ENCODE measurements at regions not wholly inside any gene's neighbourhood (a gene's known extent, or its start where the extent isn't known, plus 50 kb on each side); places are given as distances from the start of the nearest gene placed in this dataset.

DNA sequence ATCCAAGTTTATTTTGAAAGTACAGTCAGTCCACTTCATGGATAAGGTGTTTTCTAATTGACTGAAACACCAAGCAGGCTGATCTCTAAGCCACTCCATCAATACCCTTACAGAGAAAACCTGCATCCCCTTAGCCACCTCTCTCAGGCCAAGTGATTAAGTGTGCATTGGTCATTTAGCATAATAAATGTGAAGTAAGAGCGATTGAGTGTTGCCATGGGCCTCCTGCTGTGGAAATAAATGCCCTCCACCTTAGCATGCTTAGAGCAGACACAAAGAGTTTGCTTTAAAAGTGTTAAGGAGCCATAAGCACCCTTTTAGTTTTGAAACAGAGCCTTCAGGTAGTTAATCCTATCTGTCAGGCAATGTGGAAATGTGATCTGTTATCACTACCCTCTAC, 386.5 kb downstream of the GPAT3 start:
- DNase-seq (ENCODE audit: low spot score) (peak; percentile 60), ATAC-seq (peak; percentile 89)
- Histone ChIP-seq H3K27ac (ENCODE audit: low read depth) (no peak overlapping the region), H3K9me2 (ENCODE audit: insufficient read depth) (no peaks in the 10 kb centered on the region), H3K4me2 (peak overlapping the region; percentile 40), H3K4me1 (ENCODE audit: insufficient read depth) (peaks cover 33% of the 10 kb centered on the region), H3K36me3 (ENCODE audit: insufficient read depth) (no peaks in the 10 kb centered on the region), H3K4me3 (no peak overlapping the region), H4K20me1 (replicated peaks; ENCODE audit: insufficient read depth) (no peaks in the 10 kb centered on the region), H3K79me2 (replicated peaks; ENCODE audit: insufficient read depth) (no peaks in the 10 kb centered on the region), H2AFZ (no peak overlapping the region), H3K27me3 (ENCODE audit: insufficient read depth) (no peaks in the 10 kb centered on the region), H3F3A (replicated peaks; ENCODE audit: low read depth) (no peaks in the 10 kb centered on the region)
- H3K4me1 Mint-ChIP-seq: peaks cover 38% of the 10 kb centered on the region
- H3K4me3 Mint-ChIP-seq: no peak overlapping the region
- peaks cover 3% of the 10 kb centered on the region; the same call in 1 of the 3 replicates for H3K36me3 Mint-ChIP-seq (ENCODE audit: low read depth)
- no peaks in the 10 kb centered on the region for H3K27me3 Mint-ChIP-seq (ENCODE audit: insufficient read depth, low read depth, poor library complexity)
- TF ChIP-seq NANOG (IDR thresholded peaks at IDR 0.05; ENCODE audit: borderline replicate concordance): peak; percentile 97
- TF ChIP-seq, protein P1, sequence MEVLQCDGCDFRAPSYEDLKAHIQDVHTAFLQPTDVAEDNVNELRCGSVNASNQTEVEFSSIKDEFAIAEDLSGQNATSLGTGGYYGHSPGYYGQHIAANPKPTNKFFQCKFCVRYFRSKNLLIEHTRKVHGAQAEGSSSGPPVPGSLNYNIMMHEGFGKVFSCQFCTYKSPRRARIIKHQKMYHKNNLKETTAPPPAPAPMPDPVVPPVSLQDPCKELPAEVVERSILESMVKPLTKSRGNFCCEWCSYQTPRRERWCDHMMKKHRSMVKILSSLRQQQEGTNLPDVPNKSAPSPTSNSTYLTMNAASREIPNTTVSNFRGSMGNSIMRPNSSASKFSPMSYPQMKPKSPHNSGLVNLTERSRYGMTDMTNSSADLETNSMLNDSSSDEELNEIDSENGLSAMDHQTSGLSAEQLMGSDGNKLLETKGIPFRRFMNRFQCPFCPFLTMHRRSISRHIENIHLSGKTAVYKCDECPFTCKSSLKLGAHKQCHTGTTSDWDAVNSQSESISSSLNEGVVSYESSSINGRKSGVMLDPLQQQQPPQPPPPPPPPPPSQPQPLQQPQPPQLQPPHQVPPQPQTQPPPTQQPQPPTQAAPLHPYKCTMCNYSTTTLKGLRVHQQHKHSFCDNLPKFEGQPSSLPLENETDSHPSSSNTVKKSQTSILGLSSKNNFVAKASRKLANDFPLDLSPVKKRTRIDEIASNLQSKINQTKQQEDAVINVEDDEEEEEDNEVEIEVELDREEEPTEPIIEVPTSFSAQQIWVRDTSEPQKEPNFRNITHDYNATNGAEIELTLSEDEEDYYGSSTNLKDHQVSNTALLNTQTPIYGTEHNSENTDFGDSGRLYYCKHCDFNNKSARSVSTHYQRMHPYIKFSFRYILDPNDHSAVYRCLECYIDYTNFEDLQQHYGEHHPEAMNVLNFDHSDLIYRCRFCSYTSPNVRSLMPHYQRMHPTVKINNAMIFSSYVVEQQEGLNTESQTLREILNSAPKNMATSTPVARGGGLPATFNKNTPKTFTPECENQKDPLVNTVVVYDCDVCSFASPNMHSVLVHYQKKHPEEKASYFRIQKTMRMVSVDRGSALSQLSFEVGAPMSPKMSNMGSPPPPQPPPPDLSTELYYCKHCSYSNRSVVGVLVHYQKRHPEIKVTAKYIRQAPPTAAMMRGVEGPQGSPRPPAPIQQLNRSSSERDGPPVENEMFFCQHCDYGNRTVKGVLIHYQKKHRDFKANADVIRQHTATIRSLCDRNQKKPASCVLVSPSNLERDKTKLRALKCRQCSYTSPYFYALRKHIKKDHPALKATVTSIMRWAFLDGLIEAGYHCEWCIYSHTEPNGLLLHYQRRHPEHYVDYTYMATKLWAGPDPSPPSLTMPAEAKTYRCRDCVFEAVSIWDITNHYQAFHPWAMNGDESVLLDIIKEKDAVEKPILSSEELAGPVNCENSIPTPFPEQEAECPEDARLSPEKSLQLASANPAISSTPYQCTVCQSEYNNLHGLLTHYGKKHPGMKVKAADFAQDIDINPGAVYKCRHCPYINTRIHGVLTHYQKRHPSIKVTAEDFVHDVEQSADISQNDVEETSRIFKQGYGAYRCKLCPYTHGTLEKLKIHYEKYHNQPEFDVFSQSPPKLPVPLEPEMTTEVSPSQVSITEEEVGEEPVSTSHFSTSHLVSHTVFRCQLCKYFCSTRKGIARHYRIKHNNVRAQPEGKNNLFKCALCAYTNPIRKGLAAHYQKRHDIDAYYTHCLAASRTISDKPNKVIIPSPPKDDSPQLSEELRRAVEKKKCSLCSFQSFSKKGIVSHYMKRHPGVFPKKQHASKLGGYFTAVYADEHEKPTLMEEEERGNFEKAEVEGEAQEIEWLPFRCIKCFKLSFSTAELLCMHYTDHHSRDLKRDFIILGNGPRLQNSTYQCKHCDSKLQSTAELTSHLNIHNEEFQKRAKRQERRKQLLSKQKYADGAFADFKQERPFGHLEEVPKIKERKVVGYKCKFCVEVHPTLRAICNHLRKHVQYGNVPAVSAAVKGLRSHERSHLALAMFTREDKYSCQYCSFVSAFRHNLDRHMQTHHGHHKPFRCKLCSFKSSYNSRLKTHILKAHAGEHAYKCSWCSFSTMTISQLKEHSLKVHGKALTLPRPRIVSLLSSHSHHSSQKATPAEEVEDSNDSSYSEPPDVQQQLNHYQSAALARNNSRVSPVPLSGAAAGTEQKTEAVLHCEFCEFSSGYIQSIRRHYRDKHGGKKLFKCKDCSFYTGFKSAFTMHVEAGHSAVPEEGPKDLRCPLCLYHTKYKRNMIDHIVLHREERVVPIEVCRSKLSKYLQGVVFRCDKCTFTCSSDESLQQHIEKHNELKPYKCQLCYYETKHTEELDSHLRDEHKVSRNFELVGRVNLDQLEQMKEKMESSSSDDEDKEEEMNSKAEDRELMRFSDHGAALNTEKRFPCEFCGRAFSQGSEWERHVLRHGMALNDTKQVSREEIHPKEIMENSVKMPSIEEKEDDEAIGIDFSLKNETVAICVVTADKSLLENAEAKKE (CRISPR knock-in tag; IDR thresholded peaks at IDR 0.05): 0 out of 2 replicates have a peak, but pooled peaks have one; percentile 7
- TF ChIP-seq EZH2 (IDR thresholded peaks at IDR 0.05; ENCODE audit: low read depth, unreplicated experiment): no peak
- H3K27ac Mint-ChIP-seq: no peak overlapping the region
- peaks cover 2% of the 10 kb centered on the region; the same call in 1 of the 3 replicates for H3K9me3 Mint-ChIP-seq

DNA sequence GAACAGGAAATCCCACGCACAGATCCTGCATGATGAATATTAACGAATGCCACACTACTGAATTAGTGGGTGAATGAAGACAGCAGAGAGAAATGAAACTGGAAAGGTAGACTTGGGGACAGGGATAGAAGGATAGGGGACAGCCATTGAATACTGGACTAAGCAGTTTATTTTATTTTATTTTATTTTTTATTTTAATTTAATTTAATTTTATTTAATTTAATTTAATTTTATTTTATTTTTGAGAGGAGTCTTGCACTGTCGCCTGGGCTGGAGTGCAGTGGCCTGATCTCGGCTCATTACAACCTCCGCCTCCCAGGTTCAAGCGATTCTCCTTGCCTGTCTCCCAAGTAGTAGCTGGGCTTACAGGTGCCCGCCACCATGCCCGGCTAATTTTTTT, 385.2 kb downstream of the GPAT3 start:
- H3K27ac Mint-ChIP-seq: no peak overlapping the region; the same call in 1 of the 2 replicates
- peaks cover 3% of the 10 kb centered on the region; the same call in 1 of the 3 replicates for H3K36me3 Mint-ChIP-seq (ENCODE audit: low read depth)
- Histone ChIP-seq H3K4me1 (ENCODE audit: insufficient read depth) (peaks cover 33% of the 10 kb centered on the region), H4K20me1 (replicated peaks; ENCODE audit: insufficient read depth) (no peaks in the 10 kb centered on the region), H2AFZ (no peak overlapping the region), H3K9me2 (ENCODE audit: insufficient read depth) (no peaks in the 10 kb centered on the region), H3F3A (replicated peaks; ENCODE audit: low read depth) (no peaks in the 10 kb centered on the region), H3K36me3 (ENCODE audit: insufficient read depth) (no peaks in the 10 kb centered on the region), H3K79me2 (replicated peaks; ENCODE audit: insufficient read depth) (no peaks in the 10 kb centered on the region), H3K4me3 (no peak overlapping the region), H3K4me2 (peak overlapping the region; percentile 20; the same call in 1 of the 2 replicates), H3K27me3 (ENCODE audit: insufficient read depth) (no peaks in the 10 kb centered on the region), H3K27ac (ENCODE audit: low read depth) (no peak overlapping the region)
- H3K27me3 Mint-ChIP-seq (ENCODE audit: insufficient read depth, low read depth, poor library complexity): no peaks in the 10 kb centered on the region
- DNase-seq (ENCODE audit: low spot score): no peak
- peaks cover 4% of the 10 kb centered on the region; the same call in 1 of the 3 replicates for H3K9me3 Mint-ChIP-seq
- H3K4me3 Mint-ChIP-seq: no peak overlapping the region
- H3K4me1 Mint-ChIP-seq: peaks cover 38% of the 10 kb centered on the region
- no peak for ATAC-seq
- TF ChIP-seq, protein P2, sequence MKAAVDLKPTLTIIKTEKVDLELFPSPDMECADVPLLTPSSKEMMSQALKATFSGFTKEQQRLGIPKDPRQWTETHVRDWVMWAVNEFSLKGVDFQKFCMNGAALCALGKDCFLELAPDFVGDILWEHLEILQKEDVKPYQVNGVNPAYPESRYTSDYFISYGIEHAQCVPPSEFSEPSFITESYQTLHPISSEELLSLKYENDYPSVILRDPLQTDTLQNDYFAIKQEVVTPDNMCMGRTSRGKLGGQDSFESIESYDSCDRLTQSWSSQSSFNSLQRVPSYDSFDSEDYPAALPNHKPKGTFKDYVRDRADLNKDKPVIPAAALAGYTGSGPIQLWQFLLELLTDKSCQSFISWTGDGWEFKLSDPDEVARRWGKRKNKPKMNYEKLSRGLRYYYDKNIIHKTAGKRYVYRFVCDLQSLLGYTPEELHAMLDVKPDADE (IDR thresholded peaks at IDR 0.05): no peak
- TF ChIP-seq, protein P1 (CRISPR knock-in tag; IDR thresholded peaks at IDR 0.05): no peak
- TF ChIP-seq POLR2AphosphoS5 (IDR thresholded peaks at IDR 0.05; ENCODE audit: low read depth) (no peak), EZH2 (IDR thresholded peaks at IDR 0.05; ENCODE audit: low read depth, unreplicated experiment) (no peak)

Measured in GM23338 (cell line).